CD4-positive, alpha-beta T cell (primary cell): ENCODE measurements at regions not wholly inside any gene's neighbourhood (a gene's known extent, or its start where the extent isn't known, plus 50 kb on each side); places are given as distances from the start of the nearest gene placed in this dataset.

Source experiments
- ATAC-seq: fragments of 200-7000 bp; cut with Tn5 transposase; one replicate; pipeline ENCODE4 v1.10.0; 2022; ENCODE audit warnings: mild to moderate bottlenecking; ENCODE audit not compliant: poor library complexity
- CTCF ChIA-PET: fragments of 350-600 bp; sonication (Branson Sonifier 250); formaldehyde crosslinking; loops from one replicate; lab custom pipeline; 2021; ENCODE audit warnings: antibody characterized with exemption, inconsistent platforms; lab: Charles Lee
- POLR2A ChIA-PET: fragments of 350-600 bp; sonication (Branson Sonifier 250); formaldehyde crosslinking; loops from one replicate; lab custom pipeline; 2021; ENCODE audit warnings: antibody characterized with exemption, inconsistent platforms; lab: Charles Lee
- DNase-seq, 14 experiments: peaks; one replicate each; pipeline ENCODE4 v3.0.0-alpha.2; 2013 to 2020; ENCODE audit warnings: mixed read lengths in 2 of 14
- H3K27ac ChIP-seq, 2 donors: one replicate each; pipeline versions ENCODE4 v1.5.1 to v1.7.0; 2013; ENCODE audit warnings: low read length in 2 of 2, low read depth in 1 of 2, mild to moderate bottlenecking in 1 of 2
- H3K27me3 ChIP-seq, 2 experiments: 1 replicate in 1 of 2; 2 replicates in 1 of 2; pipeline versions ENCODE4 v1.6.1 to v1.7.0; 2013; ENCODE audit warnings: low read length in 2 of 2, control low read depth in 1 of 2, mild to moderate bottlenecking in 1 of 2, moderate library complexity in 1 of 2; ENCODE audit not compliant: insufficient read depth in 2 of 2, control insufficient read depth in 1 of 2
- H3K36me3 ChIP-seq: one replicate; pipeline ENCODE4 v1.6.1; 2013; ENCODE audit warnings: low read length, control low read depth; ENCODE audit not compliant: insufficient read depth
- H3K4me1 ChIP-seq: one replicate; pipeline ENCODE4 v1.6.1; 2013; ENCODE audit warnings: low read length, control low read depth; ENCODE audit not compliant: insufficient read depth
- H3K4me3 ChIP-seq: one replicate; pipeline ENCODE4 v1.5.1; 2013; ENCODE audit warnings: mild to moderate bottlenecking, low read length, moderate library complexity
- H3K9me3 ChIP-seq, 2 experiments: 1 replicate in 1 of 2; 2 replicates in 1 of 2; pipeline versions ENCODE4 v1.6.1 to v1.7.0; 2013; ENCODE audit warnings: low read length in 2 of 2, mild to moderate bottlenecking in 2 of 2, control low read depth in 1 of 2, moderate library complexity in 1 of 2; ENCODE audit not compliant: control insufficient read depth in 1 of 2, insufficient read depth in 1 of 2
- H3K27ac Mint-ChIP-seq: one replicate; pipeline ENCODE4 v1.8.0; 2020; ENCODE audit warnings: mixed read lengths
- H3K27me3 Mint-ChIP-seq: one replicate; pipeline ENCODE4 v1.8.0; 2021; ENCODE audit warnings: mixed read lengths
- H3K36me3 Mint-ChIP-seq: one replicate; pipeline ENCODE4 v1.8.0; 2021; ENCODE audit warnings: low read depth, mixed read lengths
- H3K4me1 Mint-ChIP-seq: one replicate; pipeline ENCODE4 v1.8.0; 2021; ENCODE audit warnings: low read depth, mixed read lengths
- H3K4me3 Mint-ChIP-seq: one replicate; pipeline ENCODE4 v1.8.0; 2020; ENCODE audit warnings: mild to moderate bottlenecking, mixed read lengths
- H3K9me3 Mint-ChIP-seq: one replicate; pipeline ENCODE4 v1.8.0; 2020; ENCODE audit warnings: mixed read lengths
- CTCF ChIP-seq: fragments of 200-600 bp; IDR thresholded peaks from one replicate; pipeline ENCODE4 v1.8.0; 2022; ENCODE audit warnings: antibody characterized with exemption, mild to moderate bottlenecking
- intact Hi-C, 2 experiments: fragments of 100-400 bp; cut with DNase I in 1 of 2; cut with micrococcal nuclease in 1 of 2; formaldehyde crosslinking; loops; one replicate each; pipeline versions ENCODE4 v1.15.1 to v1.9.0; 2023 to 2025; cut with DNase I, micrococcal nuclease

- H3K4me1 Mint-ChIP-seq = no peaks in the 10 kb centered on the region
- no peak for TF ChIP-seq CTCF
- no peak overlapping the region for H3K4me3 Mint-ChIP-seq
- no peak for ATAC-seq
- Histone ChIP-seq H3K9me3 (no peaks in the 10 kb centered on the region), H3K4me1 (no peaks in the 10 kb centered on the region), H3K27ac (no peak overlapping the region), H3K27me3 (no peaks in the 10 kb centered on the region), H3K36me3 (no peaks in the 10 kb centered on the region), H3K4me3 (no peak overlapping the region)
- H3K27me3 Mint-ChIP-seq = no peaks in the 10 kb centered on the region
- no peaks in the 10 kb centered on the region for H3K36me3 Mint-ChIP-seq
- ChIA-PET POLR2A (no interaction called here), CTCF (no interaction called here)
- intact Hi-C loops = no loop called here
- H3K27ac Mint-ChIP-seq = no peak overlapping the region
- H3K9me3 Mint-ChIP-seq = no peaks in the 10 kb centered on the region
- DNase-seq = no peak
These were observed 320.3 kb upstream of the TPM1 start for GRCh38 chr15:62722237-62722636.

DNA sequence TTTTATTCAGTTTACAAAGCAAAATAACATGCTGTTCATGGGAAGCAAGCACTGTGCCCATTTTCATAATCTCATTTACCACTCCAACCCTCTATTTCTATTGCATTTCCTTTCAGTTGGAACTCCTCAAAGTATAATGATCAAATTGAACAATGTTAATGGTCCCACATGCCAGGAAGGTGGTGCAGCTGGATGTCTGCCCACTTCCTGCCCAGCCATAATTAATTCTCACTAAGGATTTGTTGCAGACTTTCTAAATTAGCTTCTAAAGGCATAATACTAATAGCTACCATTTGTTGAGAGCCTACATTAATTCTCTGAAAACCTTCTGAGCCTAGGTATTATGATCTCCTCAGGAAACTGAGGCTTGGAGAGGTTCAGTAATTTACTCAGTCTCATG, 316.1 kb upstream of the TPM1 start:
- Histone ChIP-seq H3K36me3 (no peaks in the 10 kb centered on the region), H3K9me3 (no peaks in the 10 kb centered on the region), H3K4me3 (no peak overlapping the region), H3K4me1 (no peaks in the 10 kb centered on the region), H3K27ac (no peak overlapping the region), H3K27me3 (no peaks in the 10 kb centered on the region)
- no peak for DNase-seq
- H3K27ac Mint-ChIP-seq = no peak overlapping the region
- no peaks in the 10 kb centered on the region for H3K9me3 Mint-ChIP-seq
- no peaks in the 10 kb centered on the region for H3K4me1 Mint-ChIP-seq
- peaks cover 9% of the 10 kb centered on the region for H3K27me3 Mint-ChIP-seq
- ChIA-PET CTCF (no interaction called here), POLR2A (no interaction called here)
- no peak for ATAC-seq
- no peak for TF ChIP-seq CTCF
- H3K36me3 Mint-ChIP-seq = no peaks in the 10 kb centered on the region
- intact Hi-C loops = no loop called here
- H3K4me3 Mint-ChIP-seq = no peak overlapping the region

DNA sequence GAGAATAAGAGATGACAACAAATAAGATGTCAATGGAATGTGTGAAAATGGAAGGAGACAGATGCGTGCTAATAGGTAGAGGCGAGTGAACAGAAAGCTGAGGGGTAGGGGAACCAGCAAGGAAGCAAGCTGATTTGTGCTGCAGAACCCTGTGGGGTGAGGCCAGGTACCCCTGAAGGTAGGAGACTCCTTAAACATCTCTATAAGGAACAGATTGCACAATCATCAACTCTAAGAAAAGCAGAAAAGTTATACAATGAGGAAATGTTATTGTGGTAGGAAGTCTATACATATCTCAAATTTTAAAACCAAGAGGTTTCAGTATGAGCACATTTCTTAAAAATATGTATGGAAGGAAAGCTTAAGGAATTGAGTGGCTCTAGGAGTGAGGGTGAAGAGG, 315.0 kb upstream of the TPM1 start:
- Histone ChIP-seq H3K27ac (no peak overlapping the region), H3K27me3 (no peaks in the 10 kb centered on the region), H3K4me1 (no peaks in the 10 kb centered on the region), H3K4me3 (no peak overlapping the region), H3K36me3 (no peaks in the 10 kb centered on the region), H3K9me3 (no peaks in the 10 kb centered on the region)
- no peak for ATAC-seq
- Mint-ChIP-seq H3K4me1 (no peaks in the 10 kb centered on the region), H3K4me3 (no peak overlapping the region), H3K27me3 (peaks cover 15% of the 10 kb centered on the region), H3K27ac (no peak overlapping the region), H3K9me3 (no peaks in the 10 kb centered on the region), H3K36me3 (no peaks in the 10 kb centered on the region)
- intact Hi-C loops = loop anchor here in 1 of 2 experiments (1.0 kb wide), 1 partner anchor 30 kb away; no protein-coding TSS in a partner anchor
- no peak for DNase-seq
- POLR2A ChIA-PET = no interaction called here
- CTCF ChIA-PET = no interaction called here
- no peak for TF ChIP-seq CTCF
